ENCODE measurements at regions not wholly inside any gene's neighbourhood (a gene's known extent, or its start where the extent isn't known, plus 50 kb on each side); places are given as distances from the start of the nearest gene placed in this dataset.
"Not testable (repeated sequence)": the region's sequence is repeated elsewhere in the genome, so short reads cannot be mapped to it uniquely, and the experiment has no call there.

DNA sequence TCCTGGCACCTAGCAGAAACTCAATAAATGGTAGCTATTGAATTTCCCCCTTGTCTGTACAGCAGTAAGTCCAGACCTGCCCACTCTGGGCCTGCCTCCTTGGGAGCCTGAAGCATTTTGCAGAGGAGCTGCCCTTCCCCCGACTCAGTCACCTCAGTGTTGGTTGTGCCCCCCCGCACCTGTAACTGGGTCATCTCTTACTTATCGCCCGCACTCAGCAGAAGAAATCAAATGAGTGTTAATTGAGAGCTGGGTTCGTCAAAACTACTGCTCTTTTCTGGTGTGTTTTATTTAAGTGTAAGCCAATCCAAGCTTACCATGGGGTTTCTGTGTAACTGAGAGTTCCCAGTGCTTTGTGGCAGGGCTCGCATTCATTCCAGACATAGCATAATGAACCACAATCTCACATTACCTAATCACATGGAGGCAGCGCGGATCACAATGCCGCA lies 175.5 kb upstream of the IRF2BP2 start:
- not testable (repeated sequence) for DNase-seq

DNA sequence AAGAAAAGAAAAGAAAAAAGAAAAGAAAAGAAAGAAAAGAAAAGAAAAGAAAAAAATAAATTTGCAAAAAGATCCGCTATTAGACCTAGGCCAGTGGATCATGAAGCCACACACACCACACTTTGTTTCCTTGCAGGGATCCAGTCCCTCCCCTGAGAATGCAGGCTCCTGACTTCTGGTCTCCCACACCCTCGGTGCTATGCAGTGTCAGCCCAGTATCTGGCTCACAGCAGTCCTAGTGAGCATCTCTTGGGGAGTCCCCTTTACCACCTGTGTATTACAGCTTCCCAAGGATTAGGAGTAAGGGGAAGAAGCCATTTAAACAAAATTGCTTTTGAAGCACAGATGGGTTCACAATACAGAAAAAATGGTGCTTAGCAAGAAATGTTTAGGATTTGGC lies 174.1 kb upstream of the IRF2BP2 start:
- not testable (repeated sequence) for DNase-seq

DNA sequence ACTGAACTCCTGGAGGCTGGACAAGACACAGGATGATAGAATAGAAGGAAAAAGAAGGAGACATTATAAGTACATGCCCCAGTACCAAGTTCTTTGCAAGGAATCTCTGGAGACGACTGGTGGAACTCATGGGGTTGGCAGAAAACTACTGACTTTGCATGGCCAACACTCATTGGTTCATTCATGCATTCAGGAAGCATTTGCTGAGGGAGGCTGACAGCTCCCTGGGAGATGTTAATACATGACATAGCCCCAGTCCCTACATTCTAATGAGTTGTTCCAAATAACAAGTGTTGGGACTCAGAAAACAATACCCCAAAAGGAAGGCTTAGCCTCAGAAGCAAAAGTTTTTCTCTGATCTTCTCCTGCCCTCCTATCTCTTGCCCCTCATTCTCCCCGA lies 172.8 kb upstream of the IRF2BP2 start:
- no peak for DNase-seq

- no peak for DNase-seq
Observed at GRCh38 chr1:234782105-234782751, 172.2 kb upstream of the IRF2BP2 start.

DNA sequence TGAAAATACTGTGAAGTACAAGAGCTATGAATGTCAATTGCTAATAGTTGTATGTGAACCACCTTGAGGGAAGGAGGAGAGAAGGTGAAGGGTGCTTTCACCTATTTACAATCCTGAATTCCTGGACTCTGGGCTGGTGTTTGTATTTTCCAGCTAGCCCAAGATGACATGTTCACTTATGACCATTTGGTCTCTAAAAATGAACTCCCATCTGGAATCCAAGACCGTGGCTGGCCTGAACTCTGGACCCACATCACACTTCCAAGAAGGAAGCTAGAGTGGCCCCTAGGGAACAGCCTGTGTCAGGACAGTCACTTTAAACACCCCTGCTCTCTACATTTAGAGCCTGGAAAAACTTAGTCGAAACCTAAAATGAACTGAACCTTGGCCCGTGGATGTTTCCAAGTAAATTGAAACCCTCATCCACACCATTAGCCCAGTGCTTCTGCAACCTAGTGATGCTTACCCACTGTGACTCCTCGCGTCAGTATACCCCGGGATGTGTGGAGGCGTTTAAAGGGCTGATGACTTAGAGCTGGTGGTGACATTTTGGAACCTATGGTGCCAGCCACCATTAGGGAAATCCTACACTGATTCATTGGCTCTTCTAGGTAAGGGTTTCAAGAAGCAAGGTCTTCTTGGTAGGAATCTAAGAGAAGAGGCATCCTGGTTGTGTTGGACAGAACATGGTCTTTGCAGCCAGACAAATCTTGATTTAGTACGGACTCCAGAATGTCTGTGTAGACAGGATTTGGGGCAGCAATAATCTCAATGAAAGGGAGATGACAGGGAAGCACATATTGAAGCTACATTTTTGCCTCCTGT lies 171.5 kb upstream of the IRF2BP2 start:
- no peak for DNase-seq

GRCh38 chr1:234780531-234781162 lies 170.7 kb upstream of the IRF2BP2 start:
- no peak for DNase-seq

DNA sequence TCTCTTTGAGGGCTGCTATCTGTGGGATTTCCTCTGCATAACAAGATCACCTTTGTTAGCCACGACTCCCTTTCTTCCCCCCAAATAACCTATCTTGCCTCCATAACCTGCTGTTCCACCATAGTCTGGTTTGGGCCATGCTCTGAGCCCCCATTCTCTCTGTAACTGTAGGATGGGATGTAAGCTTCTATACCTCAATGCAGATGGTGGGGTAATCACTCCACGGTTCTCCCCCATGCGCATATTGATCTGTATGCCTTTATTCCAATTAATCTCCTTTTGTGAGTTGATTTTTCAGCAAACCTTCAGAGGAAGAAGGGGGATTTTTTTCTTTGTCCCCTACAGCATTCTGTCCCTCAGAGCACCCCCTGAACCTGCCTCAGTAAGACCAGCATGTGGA lies 170.1 kb upstream of the IRF2BP2 start:
- DNase-seq: no peak

GRCh38 chr1:234779600-234779999 lies 169.6 kb upstream of the IRF2BP2 start:
- not testable (repeated sequence) for DNase-seq

DNA sequence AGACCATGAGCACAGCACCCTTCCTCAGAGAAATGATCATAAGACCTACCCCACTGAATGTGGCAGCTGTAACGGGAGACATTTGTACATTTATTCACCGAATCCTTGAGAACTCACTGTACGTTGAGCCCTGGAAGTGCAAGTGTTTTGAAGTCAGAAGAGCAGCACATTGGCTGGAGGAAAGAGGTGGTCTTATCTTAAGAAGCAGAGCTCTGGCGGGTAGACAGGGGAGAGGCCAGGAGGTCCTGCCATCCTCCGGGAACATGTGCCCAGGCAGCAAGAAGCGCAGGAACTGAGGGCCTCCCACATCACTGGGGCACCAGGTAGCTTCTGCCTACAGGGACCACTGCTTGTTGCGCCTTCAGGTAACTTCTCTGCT lies 169.2 kb upstream of the IRF2BP2 start:
- no peak for DNase-seq

GRCh38 chr1:234778221-234779159 lies 168.5 kb upstream of the IRF2BP2 start:
- peak; percentile 100 for DNase-seq

DNA sequence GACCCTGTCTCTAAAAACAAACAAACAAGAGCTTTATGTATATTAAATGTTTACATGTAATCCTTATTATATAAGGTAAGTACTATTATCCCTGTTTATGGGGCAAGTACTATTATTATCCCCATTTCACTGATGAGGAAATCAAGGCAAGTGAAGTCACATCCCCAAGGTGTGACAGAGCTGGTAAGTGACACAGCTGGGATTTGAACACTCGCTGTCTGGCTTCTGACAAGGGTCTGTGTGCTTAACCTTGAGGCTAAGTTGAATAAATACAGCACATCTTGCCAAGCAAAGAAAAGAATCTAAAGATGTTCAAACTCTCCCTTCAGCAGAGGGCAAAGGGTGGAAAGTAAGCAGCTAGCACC lies 167.9 kb upstream of the IRF2BP2 start:
- DNase-seq: no peak

GRCh38 chr1:234776876-234777855 lies 167.2 kb upstream of the IRF2BP2 start:
- DNase-seq: no peak

DNA sequence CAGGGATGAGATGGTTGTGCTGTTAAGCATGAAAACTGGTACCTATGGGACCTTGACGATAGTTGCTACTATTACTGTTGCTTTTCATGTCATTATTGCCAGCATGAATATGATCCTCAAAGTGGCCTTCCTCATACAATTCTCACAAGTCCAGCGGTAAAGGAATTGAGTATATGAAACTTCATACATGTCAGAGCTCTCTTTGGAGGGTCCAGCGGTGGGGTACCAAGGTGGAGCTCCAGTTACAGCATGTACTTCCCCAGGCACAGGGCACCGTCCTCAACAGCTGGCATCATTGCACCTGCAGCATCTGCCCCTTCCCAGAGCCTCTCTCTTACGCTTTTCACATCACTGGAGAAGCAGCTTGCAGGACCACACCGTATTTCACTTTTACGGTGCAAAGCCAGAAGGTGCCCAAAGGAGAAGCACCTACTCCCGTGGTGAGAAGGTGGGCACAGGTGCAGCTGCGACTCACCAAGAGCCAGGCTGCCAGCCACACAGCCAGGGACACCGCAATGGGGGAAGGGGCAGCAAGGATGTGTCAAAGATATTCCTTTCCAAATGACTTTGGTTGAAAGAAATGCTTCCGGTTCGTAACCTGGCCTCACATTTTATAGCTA lies 166.4 kb upstream of the IRF2BP2 start:
- no peak for DNase-seq

- DNase-seq: peak; percentile 99
Observed at GRCh38 chr1:234775477-234776246, 165.7 kb upstream of the IRF2BP2 start.

GRCh38 chr1:234774971-234775370 lies 165.0 kb upstream of the IRF2BP2 start:
- DNase-seq: no peak

DNA sequence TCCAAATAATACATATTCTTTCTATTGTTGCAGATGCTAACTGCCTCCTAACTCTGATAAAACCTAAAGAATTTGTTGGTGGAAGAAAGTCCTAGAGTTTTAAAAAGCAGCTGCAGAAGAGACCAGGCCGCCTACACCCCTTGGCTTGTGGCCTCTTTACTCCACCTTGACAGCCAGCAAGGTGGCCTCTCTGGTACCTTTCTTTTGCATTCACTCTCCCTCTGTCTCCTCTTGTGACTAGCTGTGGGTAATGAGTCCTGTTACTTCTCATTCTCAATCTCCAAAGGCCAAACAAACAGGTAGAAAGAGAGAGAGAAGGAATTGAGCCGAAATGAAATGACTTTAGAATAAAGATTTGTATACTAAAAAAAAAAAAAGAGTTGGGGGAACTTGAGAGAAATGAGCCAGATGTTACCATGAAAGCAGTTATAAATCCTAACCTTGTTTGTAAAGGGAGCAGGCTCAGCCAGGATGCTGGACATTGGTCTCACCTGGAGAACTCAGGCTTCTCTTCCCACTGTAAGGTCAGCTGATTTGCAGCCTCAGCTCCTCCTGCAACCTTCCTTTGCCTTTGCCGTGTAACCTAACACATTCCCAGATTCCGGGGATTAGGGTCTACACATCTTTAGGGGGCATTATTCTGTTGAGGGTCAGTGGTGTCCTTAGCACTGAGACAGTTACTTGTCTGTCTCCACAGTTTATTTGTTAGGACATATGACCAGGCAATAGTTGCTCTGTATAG lies 164.1 kb upstream of the IRF2BP2 start:
- DNase-seq: no peak

GRCh38 chr1:234772345-234773147 lies 162.6 kb upstream of the IRF2BP2 start:
- peak; percentile 98 for DNase-seq

GRCh38 chr1:234771642-234772344 lies 161.8 kb upstream of the IRF2BP2 start:
- no peak for DNase-seq

All from SIG-M5 (cell line).